ENCODE measurements at regions not wholly inside any gene's neighbourhood (a gene's known extent, or its start where the extent isn't known, plus 50 kb on each side); places are given as distances from the start of the nearest gene placed in this dataset.

DNA sequence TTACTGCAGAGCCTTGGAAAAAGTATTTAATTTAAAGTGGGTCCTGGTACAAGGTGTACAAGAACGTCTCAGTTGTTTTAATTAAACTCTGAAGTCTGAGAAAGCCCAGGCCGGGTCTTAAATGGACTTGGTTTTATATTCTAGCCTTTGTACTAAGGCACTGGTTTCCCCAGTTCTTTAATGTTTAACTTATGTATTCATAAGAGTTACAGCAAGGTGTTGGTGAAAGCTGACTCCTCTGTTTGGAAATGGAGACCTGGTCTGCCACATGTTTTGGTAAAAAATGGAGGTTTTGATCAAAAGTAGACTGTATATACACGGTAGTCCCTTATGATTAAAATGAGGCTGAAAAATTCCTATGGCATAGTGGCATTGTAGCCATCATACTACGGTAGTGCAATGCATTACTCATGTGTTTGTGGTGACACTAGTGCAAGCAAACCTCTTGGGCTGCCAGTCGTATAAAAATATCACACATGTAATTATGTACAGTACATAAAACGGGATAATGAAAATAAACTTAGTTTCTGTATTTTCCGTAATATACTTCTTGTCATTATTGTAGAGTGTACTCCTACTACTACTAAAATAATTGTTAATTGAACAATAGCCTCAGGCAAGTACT lies 883.4 kb upstream of the SPRY2 start:
- ATAC-seq (no peak), DNase-seq (ENCODE audit: low read depth in 1 of 2, low spot score in 1 of 2) (no peak), FAIRE-seq (no peak)
- Histone ChIP-seq H3K27ac (no peak overlapping the region), H3K4me1 (no peaks in the 10 kb centered on the region), H3K4me3 (no peak overlapping the region), H3K4me2 (no peak overlapping the region), H3K9me3 (no peaks in the 10 kb centered on the region)
- TF ChIP-seq KDM5A (IDR thresholded peaks at IDR 0.05) (no peak), POLR2AphosphoS2 (conservative IDR thresholded peaks at IDR 0.05; ENCODE audit: low read length) (no peak), BHLHE40 (IDR thresholded peaks at IDR 0.05; ENCODE audit: low read depth, low read length) (no peak), JUNB (IDR thresholded peaks at IDR 0.05) (no peak), ZSCAN20 (CRISPR knock-in tag; IDR thresholded peaks at IDR 0.05) (no peak)
- CTCF ChIA-PET: no interaction called here
- POLR2A ChIA-PET: no interaction called here
- 18% methylated on average over 7 of the region's 7 CpGs for WGBS (ENCODE audit: missing lambda C conversion rate)

DNA sequence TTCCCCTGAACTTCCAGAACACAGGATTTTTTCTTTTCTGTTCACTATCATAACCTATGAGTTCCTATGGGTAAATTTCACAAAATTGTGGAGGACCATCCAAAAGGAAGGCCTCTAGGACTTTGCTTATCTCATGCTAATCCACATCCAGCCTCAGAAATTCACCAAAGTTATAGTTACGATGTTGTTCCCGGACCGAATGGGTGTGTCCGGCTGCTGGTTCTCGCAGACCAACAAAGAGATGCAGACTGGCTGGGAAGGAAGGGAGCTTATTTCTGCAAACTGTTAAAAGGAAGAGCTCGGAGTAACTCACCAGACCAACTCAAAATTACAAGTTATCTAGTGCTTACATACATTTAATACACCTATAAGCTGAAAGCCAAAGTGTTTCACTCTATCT lies 882.9 kb upstream of the SPRY2 start:
- WGBS (ENCODE audit: missing lambda C conversion rate): 74% methylated on average over 6 of the region's 6 CpGs
- CTCF ChIA-PET: no interaction called here

GRCh38 chr13:81211713-81212112 lies 870.8 kb upstream of the SPRY2 start:
- POLR2A ChIA-PET: no interaction called here

More for the DNA sequence above, 882.9 kb upstream of the SPRY2 start:
- Histone ChIP-seq H3K9me3 (no peaks in the 10 kb centered on the region), H3K4me1 (no peaks in the 10 kb centered on the region), H3K4me2 (no peak overlapping the region), H3K27ac (no peak overlapping the region), H3K4me3 (no peak overlapping the region)
- POLR2A ChIA-PET: no interaction called here
- FAIRE-seq: no peak
- no peak for DNase-seq (ENCODE audit: low read depth in 1 of 2, low spot score in 1 of 2)
- ATAC-seq: no peak
- TF ChIP-seq CEBPB (IDR thresholded peaks at IDR 0.05) (no peak), KDM5A (IDR thresholded peaks at IDR 0.05) (no peak), RCOR1 (IDR thresholded peaks at IDR 0.05; ENCODE audit: low read depth, low read length) (no peak), NR3C1 (IDR thresholded peaks at IDR 0.05) (no peak), EP300 (IDR thresholded peaks at IDR 0.05) (no peak)

More at GRCh38 chr13:81211713-81212112, 870.8 kb upstream of the SPRY2 start:
- Histone ChIP-seq H3K4me3 (no peak overlapping the region), H3K27ac (no peak overlapping the region), H3K4me2 (no peak overlapping the region), H3K4me1 (no peaks in the 10 kb centered on the region), H3K9me3 (no peaks in the 10 kb centered on the region)
- no peak for DNase-seq (ENCODE audit: low read depth in 1 of 2, low spot score in 1 of 2)
- CTCF ChIA-PET: no interaction called here
- WGBS (ENCODE audit: missing lambda C conversion rate): 38% methylated on average over 2 of the region's 2 CpGs
- FAIRE-seq: no peak
- TF ChIP-seq EHMT2 (IDR thresholded peaks at IDR 0.05; ENCODE audit: low read depth): no peak
- TF ChIP-seq, protein P1, sequence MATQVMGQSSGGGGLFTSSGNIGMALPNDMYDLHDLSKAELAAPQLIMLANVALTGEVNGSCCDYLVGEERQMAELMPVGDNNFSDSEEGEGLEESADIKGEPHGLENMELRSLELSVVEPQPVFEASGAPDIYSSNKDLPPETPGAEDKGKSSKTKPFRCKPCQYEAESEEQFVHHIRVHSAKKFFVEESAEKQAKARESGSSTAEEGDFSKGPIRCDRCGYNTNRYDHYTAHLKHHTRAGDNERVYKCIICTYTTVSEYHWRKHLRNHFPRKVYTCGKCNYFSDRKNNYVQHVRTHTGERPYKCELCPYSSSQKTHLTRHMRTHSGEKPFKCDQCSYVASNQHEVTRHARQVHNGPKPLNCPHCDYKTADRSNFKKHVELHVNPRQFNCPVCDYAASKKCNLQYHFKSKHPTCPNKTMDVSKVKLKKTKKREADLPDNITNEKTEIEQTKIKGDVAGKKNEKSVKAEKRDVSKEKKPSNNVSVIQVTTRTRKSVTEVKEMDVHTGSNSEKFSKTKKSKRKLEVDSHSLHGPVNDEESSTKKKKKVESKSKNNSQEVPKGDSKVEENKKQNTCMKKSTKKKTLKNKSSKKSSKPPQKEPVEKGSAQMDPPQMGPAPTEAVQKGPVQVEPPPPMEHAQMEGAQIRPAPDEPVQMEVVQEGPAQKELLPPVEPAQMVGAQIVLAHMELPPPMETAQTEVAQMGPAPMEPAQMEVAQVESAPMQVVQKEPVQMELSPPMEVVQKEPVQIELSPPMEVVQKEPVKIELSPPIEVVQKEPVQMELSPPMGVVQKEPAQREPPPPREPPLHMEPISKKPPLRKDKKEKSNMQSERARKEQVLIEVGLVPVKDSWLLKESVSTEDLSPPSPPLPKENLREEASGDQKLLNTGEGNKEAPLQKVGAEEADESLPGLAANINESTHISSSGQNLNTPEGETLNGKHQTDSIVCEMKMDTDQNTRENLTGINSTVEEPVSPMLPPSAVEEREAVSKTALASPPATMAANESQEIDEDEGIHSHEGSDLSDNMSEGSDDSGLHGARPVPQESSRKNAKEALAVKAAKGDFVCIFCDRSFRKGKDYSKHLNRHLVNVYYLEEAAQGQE (IDR thresholded peaks at IDR 0.05): no peak
- no peak for TF ChIP-seq USF2 (IDR thresholded peaks at IDR 0.05)
- TF ChIP-seq BCL3 (IDR thresholded peaks at IDR 0.05): no peak
- TF ChIP-seq, protein P2, sequence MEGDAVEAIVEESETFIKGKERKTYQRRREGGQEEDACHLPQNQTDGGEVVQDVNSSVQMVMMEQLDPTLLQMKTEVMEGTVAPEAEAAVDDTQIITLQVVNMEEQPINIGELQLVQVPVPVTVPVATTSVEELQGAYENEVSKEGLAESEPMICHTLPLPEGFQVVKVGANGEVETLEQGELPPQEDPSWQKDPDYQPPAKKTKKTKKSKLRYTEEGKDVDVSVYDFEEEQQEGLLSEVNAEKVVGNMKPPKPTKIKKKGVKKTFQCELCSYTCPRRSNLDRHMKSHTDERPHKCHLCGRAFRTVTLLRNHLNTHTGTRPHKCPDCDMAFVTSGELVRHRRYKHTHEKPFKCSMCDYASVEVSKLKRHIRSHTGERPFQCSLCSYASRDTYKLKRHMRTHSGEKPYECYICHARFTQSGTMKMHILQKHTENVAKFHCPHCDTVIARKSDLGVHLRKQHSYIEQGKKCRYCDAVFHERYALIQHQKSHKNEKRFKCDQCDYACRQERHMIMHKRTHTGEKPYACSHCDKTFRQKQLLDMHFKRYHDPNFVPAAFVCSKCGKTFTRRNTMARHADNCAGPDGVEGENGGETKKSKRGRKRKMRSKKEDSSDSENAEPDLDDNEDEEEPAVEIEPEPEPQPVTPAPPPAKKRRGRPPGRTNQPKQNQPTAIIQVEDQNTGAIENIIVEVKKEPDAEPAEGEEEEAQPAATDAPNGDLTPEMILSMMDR (IDR thresholded peaks at IDR 0.05): no peak
- TF ChIP-seq SREBF2 (IDR thresholded peaks at IDR 0.05): no peak
- TF ChIP-seq CHD4 (IDR thresholded peaks at IDR 0.05; ENCODE audit: borderline replicate concordance): no peak
- TF ChIP-seq MAFK (IDR thresholded peaks at IDR 0.05; ENCODE audit: partially characterized antibody): no peak
- TF ChIP-seq NFE2L2 (conservative IDR thresholded peaks at IDR 0.05; ENCODE audit: low read length): no peak
- no peak for TF ChIP-seq BHLHE40 (IDR thresholded peaks at IDR 0.05; ENCODE audit: low read depth, low read length)
- TF ChIP-seq ZSCAN20 (CRISPR knock-in tag; IDR thresholded peaks at IDR 0.05): no peak
- TF ChIP-seq GATA3 (IDR thresholded peaks at IDR 0.05; ENCODE audit: borderline replicate concordance): no peak
- TF ChIP-seq FOXS1 (CRISPR knock-in tag; IDR thresholded peaks at IDR 0.05): no peak
- TF ChIP-seq EHF (CRISPR knock-in tag; IDR thresholded peaks at IDR 0.05): no peak
- no peak for TF ChIP-seq CBX8 (IDR thresholded peaks at IDR 0.05)
- TF ChIP-seq PBX3 (IDR thresholded peaks at IDR 0.05): no peak
- TF ChIP-seq HOXB5 (CRISPR knock-in tag; IDR thresholded peaks at IDR 0.05): no peak
- no peak for TF ChIP-seq ZFP36 (IDR thresholded peaks at IDR 0.05; ENCODE audit: borderline replicate concordance, partially characterized antibody)
- no peak for TF ChIP-seq ESRRA (IDR thresholded peaks at IDR 0.05; ENCODE audit: borderline replicate concordance, low read length)
- TF ChIP-seq, protein P3, sequence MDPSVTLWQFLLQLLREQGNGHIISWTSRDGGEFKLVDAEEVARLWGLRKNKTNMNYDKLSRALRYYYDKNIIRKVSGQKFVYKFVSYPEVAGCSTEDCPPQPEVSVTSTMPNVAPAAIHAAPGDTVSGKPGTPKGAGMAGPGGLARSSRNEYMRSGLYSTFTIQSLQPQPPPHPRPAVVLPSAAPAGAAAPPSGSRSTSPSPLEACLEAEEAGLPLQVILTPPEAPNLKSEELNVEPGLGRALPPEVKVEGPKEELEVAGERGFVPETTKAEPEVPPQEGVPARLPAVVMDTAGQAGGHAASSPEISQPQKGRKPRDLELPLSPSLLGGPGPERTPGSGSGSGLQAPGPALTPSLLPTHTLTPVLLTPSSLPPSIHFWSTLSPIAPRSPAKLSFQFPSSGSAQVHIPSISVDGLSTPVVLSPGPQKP (IDR thresholded peaks at IDR 0.05; ENCODE audit: low read depth, low read length): no peak
- ATAC-seq: no peak

All from A549 (cell line).